Panc1 (cell line): ENCODE measurements at regions not wholly inside any gene's neighbourhood (a gene's known extent, or its start where the extent isn't known, plus 50 kb on each side); places are given as distances from the start of the nearest gene placed in this dataset.

Experiments
- ATAC-seq: fragments of 200-7000 bp; cut with Tn5 transposase; 2 replicates; pipeline ENCODE4 v1.9.1; 2020; ENCODE audit warnings: mild to moderate bottlenecking, moderate library complexity
- BruUV-seq: library from RNA; stranded (reverse); fragments of 400-500 nt; replicated peaks from 2 replicates; lab custom pipeline; 2021; lab: Mats Ljungman, UMichigan
- CTCF ChIA-PET: fragments of 300-600 bp; sonication (Branson Sonifier 250); formaldehyde crosslinking; loops from one replicate; lab custom pipeline; 2022; ENCODE audit warnings: antibody characterized with exemption; lab: Charles Lee
- POLR2A ChIA-PET: fragments of 300-600 bp; sonication (Branson Sonifier 250); formaldehyde crosslinking; loops from one replicate; lab custom pipeline; 2022; ENCODE audit warnings: antibody characterized with exemption; lab: Charles Lee
- DNase-seq: peaks from one replicate; pipeline ENCODE4 v3.0.0-alpha.2; 2010; ENCODE audit warnings: low read depth, low spot score
- H3K27ac ChIP-seq: 2 replicates; pipeline ENCODE4 v1.5.1; 2011; ENCODE audit warnings: mild to moderate bottlenecking, low read length, inconsistent platforms
- H3K27me3 ChIP-seq: fragments of 200-500 bp; sonication (Bioruptor generic); 2 replicates; pipeline ENCODE4 v1.6.0; 2014; ENCODE audit warnings: low read length, inconsistent platforms; ENCODE audit not compliant: control insufficient read depth, insufficient read depth
- H3K36me3 ChIP-seq: fragments of 200-500 bp; sonication (Bioruptor generic); 2 replicates; pipeline ENCODE4 v1.5.1; 2014; ENCODE audit warnings: inconsistent platforms, mild to moderate bottlenecking, low read length, moderate library complexity; ENCODE audit not compliant: control insufficient read depth, insufficient read depth
- H3K4me1 ChIP-seq: 2 replicates; pipeline ENCODE4 v1.5.1; 2011; ENCODE audit warnings: inconsistent platforms, mild to moderate bottlenecking, low read length, moderate library complexity; ENCODE audit not compliant: control insufficient read depth, insufficient read depth
- H3K4me3 ChIP-seq, 2 experiments: 2 replicates each; pipeline ENCODE4 v1.5.1; 2011 to 2012; ENCODE audit warnings: low read depth in 2 of 2, low read length in 2 of 2, mild to moderate bottlenecking in 2 of 2, inconsistent platforms in 1 of 2, moderate library complexity in 1 of 2
- H3K9me3 ChIP-seq: fragments of 200-500 bp; sonication (Bioruptor generic); 2 replicates; pipeline ENCODE4 v1.5.1; 2014; ENCODE audit warnings: low read depth, mild to moderate bottlenecking, inconsistent platforms, low read length, moderate library complexity; ENCODE audit not compliant: control insufficient read depth, insufficient read depth
- CTCF ChIP-seq: fragments of 450-650 bp; IDR thresholded peaks from 2 replicates; pipeline ENCODE4 v1.5.1; 2017; ENCODE audit warnings: mild to moderate bottlenecking
- POLR2AphosphoS5 ChIP-seq: IDR thresholded peaks from 2 replicates; pipeline ENCODE4 v1.6.1; 2012; ENCODE audit warnings: mild to moderate bottlenecking, low read depth, low read length, moderate library complexity
- REST ChIP-seq, 2 experiments: IDR thresholded peaks; 2 replicates each; pipeline ENCODE4 v1.6.1; 2011 to 2012; ENCODE audit warnings: low read depth in 2 of 2, control low read depth in 1 of 2, low read length in 1 of 2, mild to moderate bottlenecking in 1 of 2, moderate library complexity in 1 of 2; ENCODE audit not compliant: insufficient read depth in 1 of 2
- SIN3A ChIP-seq: IDR thresholded peaks from 2 replicates; pipeline ENCODE4 v1.6.1; 2012; ENCODE audit warnings: low read depth, mild to moderate bottlenecking, low read length, moderate library complexity, borderline replicate concordance; ENCODE audit not compliant: insufficient read depth
- TCF7L2 ChIP-seq: IDR thresholded peaks from 2 replicates; pipeline ENCODE4 v1.6.1; 2011; ENCODE audit warnings: mild to moderate bottlenecking, low read depth, low read length, inconsistent platforms
- in situ Hi-C: cut with HindIII; loops from 2 replicates; pipeline ENCODE4 v1.10.0; 2016; ENCODE audit warnings: low sequenced_read_pairs, low pct_unique_long_range_greater_than_20kb
- intact Hi-C: fragments of 100-400 bp; cut with micrococcal nuclease; formaldehyde crosslinking; loops from one replicate; pipeline ENCODE4 v1.10.0; 2022; ENCODE audit not compliant: unreplicated experiment

GRCh38 chr17:34727601-34728000 lies 148.2 kb downstream of the TMEM132E start:
- no peak for DNase-seq
- Histone ChIP-seq H3K9me3 (no peaks in the 10 kb centered on the region), H3K27me3 (no peaks in the 10 kb centered on the region), H3K27ac (no peak overlapping the region), H3K36me3 (no peaks in the 10 kb centered on the region), H3K4me1 (no peaks in the 10 kb centered on the region; the same call in 1 of the 2 replicates), H3K4me3 (no peak overlapping the region)
- no TSS peak for BruUV-seq
- ChIA-PET CTCF (no interaction called here), POLR2A (no interaction called here)
- TF ChIP-seq TCF7L2 = no peak
- TF ChIP-seq SIN3A = no peak
- no peak for TF ChIP-seq POLR2AphosphoS5
- no peak for TF ChIP-seq REST (IDR thresholded peaks at IDR 0.05; ENCODE audit: insufficient read depth in 1 of 2, low read depth in 2 of 2, low read length in 1 of 2)
- TF ChIP-seq CTCF = no peak
- intact Hi-C loops = no loop called here
- no peak for ATAC-seq
- in situ Hi-C loops = no loop called here

GRCh38 chr17:34726536-34727384 lies 147.4 kb downstream of the TMEM132E start:
- ChIA-PET POLR2A (no interaction called here), CTCF (interaction anchor here (0.7 kb wide), 1 partner anchor 181 kb away, joined by 15 read pairs; no protein-coding TSS in a partner anchor)
- TF ChIP-seq CTCF = no peak
- no peak for TF ChIP-seq TCF7L2
- TF ChIP-seq SIN3A = no peak
- TF ChIP-seq REST (IDR thresholded peaks at IDR 0.05; ENCODE audit: insufficient read depth in 1 of 2, low read depth in 2 of 2, low read length in 1 of 2) = no peak
- TF ChIP-seq POLR2AphosphoS5 = no peak

More at GRCh38 chr17:34726536-34727384, 147.4 kb downstream of the TMEM132E start:
- in situ Hi-C loops = no loop called here
- peaks cover under 1% of the 10 kb centered on the region; the same call in 1 of the 2 replicates for H3K4me1 ChIP-seq
- no peak for DNase-seq
- H3K27ac ChIP-seq = no peak overlapping the region
- H3K27me3 ChIP-seq = no peaks in the 10 kb centered on the region
- BruUV-seq = no TSS peak
- no peak overlapping the region for H3K4me3 ChIP-seq
- ATAC-seq = no peak
- intact Hi-C loops = no loop called here
- H3K36me3 ChIP-seq = no peaks in the 10 kb centered on the region
- H3K9me3 ChIP-seq = no peaks in the 10 kb centered on the region
